Testis (tissue), 2 donors: ENCODE measurements at regions not wholly inside any gene's neighbourhood (a gene's known extent, or its start where the extent isn't known, plus 50 kb on each side); places are given as distances from the start of the nearest gene placed in this dataset.

Source experiments
- POLR2A ChIP-seq: fragments of 450-650 bp; IDR thresholded peaks from one replicate; pipeline ENCODE4 v1.6.1; 2017; ENCODE audit warnings: antibody characterized with exemption, mild to moderate bottlenecking, moderate library complexity
- TF ChIP-seq, protein P1 (sequence below), 3 experiments: fragments of 450-650 bp in 2 of 3; fragments of 200-600 bp in 1 of 3; sonication (generic) in 1 of 3; IDR thresholded peaks; one replicate each; pipeline ENCODE4 v1.5.1; 2016 to 2019; ENCODE audit warnings: antibody characterized with exemption in 3 of 3, mild to moderate bottlenecking in 2 of 3, moderate library complexity in 1 of 3

DNA sequence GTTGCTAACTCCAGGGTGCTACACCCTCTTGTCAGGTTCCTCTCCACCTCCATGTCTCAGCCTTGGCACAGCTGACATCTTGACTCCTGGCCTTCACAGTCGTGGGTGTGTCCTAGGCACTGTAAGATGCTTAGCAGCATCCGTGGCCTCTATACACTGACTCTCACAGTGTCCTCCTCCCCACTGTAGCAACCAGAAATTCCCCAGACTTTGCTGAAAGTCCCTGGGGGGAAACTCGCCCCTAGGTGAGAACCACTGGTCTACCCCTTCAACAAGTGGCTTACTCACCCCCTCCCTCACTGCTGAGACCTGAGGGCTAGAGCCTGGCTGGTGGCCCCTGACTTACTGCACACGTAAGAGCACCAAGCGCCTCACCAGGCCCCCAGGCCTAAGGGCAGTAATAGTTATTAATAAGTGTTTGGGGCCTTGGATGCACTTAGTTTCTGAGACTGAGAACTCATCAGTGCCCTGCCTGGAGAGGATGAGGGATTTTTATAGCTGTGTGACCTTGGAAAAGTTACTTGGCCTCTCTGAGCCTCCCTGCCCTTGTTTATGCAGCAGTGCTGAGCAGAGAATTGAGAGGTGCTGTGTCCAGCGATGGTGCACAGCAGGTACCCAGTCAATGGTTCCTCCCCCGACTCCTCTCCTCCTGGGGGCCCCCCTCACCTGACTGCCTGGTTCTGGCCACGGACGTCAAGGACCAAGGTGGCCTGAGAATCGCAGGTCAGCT, 67.1 kb downstream of the RMI2 start:
- TF ChIP-seq, protein P1, sequence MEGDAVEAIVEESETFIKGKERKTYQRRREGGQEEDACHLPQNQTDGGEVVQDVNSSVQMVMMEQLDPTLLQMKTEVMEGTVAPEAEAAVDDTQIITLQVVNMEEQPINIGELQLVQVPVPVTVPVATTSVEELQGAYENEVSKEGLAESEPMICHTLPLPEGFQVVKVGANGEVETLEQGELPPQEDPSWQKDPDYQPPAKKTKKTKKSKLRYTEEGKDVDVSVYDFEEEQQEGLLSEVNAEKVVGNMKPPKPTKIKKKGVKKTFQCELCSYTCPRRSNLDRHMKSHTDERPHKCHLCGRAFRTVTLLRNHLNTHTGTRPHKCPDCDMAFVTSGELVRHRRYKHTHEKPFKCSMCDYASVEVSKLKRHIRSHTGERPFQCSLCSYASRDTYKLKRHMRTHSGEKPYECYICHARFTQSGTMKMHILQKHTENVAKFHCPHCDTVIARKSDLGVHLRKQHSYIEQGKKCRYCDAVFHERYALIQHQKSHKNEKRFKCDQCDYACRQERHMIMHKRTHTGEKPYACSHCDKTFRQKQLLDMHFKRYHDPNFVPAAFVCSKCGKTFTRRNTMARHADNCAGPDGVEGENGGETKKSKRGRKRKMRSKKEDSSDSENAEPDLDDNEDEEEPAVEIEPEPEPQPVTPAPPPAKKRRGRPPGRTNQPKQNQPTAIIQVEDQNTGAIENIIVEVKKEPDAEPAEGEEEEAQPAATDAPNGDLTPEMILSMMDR (IDR thresholded peaks at IDR 0.05) = no peak
- TF ChIP-seq POLR2A = no peak
